Activated CD8-positive, alpha-beta T cell treated with anti-CD3 and anti-CD28 coated beads for 36 hours (primary cell): ENCODE measurements at regions not wholly inside any gene's neighbourhood (a gene's known extent, or its start where the extent isn't known, plus 50 kb on each side); places are given as distances from the start of the nearest gene placed in this dataset.

Experiments used
- ATAC-seq: fragments of 200-7000 bp; cut with Tn5 transposase; one replicate; pipeline ENCODE4 v1.10.0; 2021; ENCODE audit warnings: mild to moderate bottlenecking, moderate library complexity
- CTCF ChIA-PET: fragments of 350-600 bp; sonication (Branson Sonifier 250); formaldehyde crosslinking; loops from one replicate; lab custom pipeline; 2021; ENCODE audit warnings: antibody characterized with exemption; lab: Charles Lee
- POLR2A ChIA-PET: fragments of 350-600 bp; sonication (Branson Sonifier 250); formaldehyde crosslinking; loops from one replicate; lab custom pipeline; 2021; ENCODE audit warnings: antibody characterized with exemption; lab: Charles Lee
- DNase-seq: peaks from one replicate; pipeline ENCODE4 v3.0.0-alpha.2; 2020
- H3K27ac Mint-ChIP-seq: one replicate; pipeline ENCODE4 v1.8.0; 2021; ENCODE audit warnings: mild to moderate bottlenecking, mixed read lengths
- H3K27me3 Mint-ChIP-seq: one replicate; pipeline ENCODE4 v1.8.0; 2021; ENCODE audit warnings: mixed read lengths
- H3K36me3 Mint-ChIP-seq: one replicate; pipeline ENCODE4 v1.8.0; 2021; ENCODE audit warnings: low read depth, mixed read lengths
- H3K4me1 Mint-ChIP-seq: one replicate; pipeline ENCODE4 v1.8.0; 2021; ENCODE audit warnings: low read depth, mixed read lengths
- H3K4me3 Mint-ChIP-seq: one replicate; pipeline ENCODE4 v1.8.0; 2021; ENCODE audit warnings: mild to moderate bottlenecking, moderate library complexity, mixed read lengths
- H3K9me3 Mint-ChIP-seq: one replicate; pipeline ENCODE4 v1.8.0; 2021; ENCODE audit warnings: mixed read lengths
- intact Hi-C: fragments of 100-400 bp; cut with micrococcal nuclease; formaldehyde crosslinking; loops from one replicate; pipeline ENCODE4 v1.10.0; 2022
- TF ChIP-seq, protein P1 (sequence below): fragments of 200-600 bp; IDR thresholded peaks from one replicate; pipeline ENCODE4 v1.8.0; 2022; ENCODE audit warnings: antibody characterized with exemption, mild to moderate bottlenecking

DNA sequence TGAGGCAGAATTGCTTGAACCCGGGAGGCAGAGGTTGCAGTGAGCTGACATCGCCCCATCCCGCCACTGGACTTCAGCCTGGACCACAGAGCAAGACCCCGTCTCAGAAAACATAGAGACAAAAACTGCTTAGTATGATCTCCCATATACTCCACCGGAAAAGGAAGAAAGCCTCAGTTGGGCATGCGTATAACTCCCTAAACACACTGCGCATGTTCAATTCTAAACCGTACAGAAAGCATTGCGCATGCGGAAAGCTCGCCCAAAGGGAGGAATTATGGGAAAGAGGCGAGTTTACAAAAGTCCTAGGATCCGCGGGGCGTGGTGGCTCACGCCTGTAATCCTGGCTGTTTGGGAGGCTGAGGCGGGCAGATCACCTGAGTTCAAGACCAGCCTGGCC, 312.7 kb upstream of the ERCC4 start:
- Mint-ChIP-seq H3K4me3 (no peak overlapping the region), H3K4me1 (no peaks in the 10 kb centered on the region), H3K36me3 (no peaks in the 10 kb centered on the region), H3K9me3 (peaks cover 1% of the 10 kb centered on the region), H3K27me3 (no peaks in the 10 kb centered on the region), H3K27ac (no peak overlapping the region)
- ATAC-seq, result no peak
- ChIA-PET POLR2A (no interaction called here), CTCF (no interaction called here)
- no peak for DNase-seq
- TF ChIP-seq, protein P1, sequence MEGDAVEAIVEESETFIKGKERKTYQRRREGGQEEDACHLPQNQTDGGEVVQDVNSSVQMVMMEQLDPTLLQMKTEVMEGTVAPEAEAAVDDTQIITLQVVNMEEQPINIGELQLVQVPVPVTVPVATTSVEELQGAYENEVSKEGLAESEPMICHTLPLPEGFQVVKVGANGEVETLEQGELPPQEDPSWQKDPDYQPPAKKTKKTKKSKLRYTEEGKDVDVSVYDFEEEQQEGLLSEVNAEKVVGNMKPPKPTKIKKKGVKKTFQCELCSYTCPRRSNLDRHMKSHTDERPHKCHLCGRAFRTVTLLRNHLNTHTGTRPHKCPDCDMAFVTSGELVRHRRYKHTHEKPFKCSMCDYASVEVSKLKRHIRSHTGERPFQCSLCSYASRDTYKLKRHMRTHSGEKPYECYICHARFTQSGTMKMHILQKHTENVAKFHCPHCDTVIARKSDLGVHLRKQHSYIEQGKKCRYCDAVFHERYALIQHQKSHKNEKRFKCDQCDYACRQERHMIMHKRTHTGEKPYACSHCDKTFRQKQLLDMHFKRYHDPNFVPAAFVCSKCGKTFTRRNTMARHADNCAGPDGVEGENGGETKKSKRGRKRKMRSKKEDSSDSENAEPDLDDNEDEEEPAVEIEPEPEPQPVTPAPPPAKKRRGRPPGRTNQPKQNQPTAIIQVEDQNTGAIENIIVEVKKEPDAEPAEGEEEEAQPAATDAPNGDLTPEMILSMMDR, result no peak
- intact Hi-C loops, result no loop called here

- intact Hi-C loops, result no loop called here
- Mint-ChIP-seq H3K4me3 (no peak overlapping the region), H3K4me1 (no peaks in the 10 kb centered on the region), H3K36me3 (no peaks in the 10 kb centered on the region), H3K27ac (no peak overlapping the region), H3K9me3 (peaks cover 3% of the 10 kb centered on the region), H3K27me3 (no peaks in the 10 kb centered on the region)
- TF ChIP-seq, protein P1, result no peak
- CTCF ChIA-PET, result no interaction called here
- ATAC-seq, result no peak
- no peak for DNase-seq
- POLR2A ChIA-PET, result no interaction called here
Measured at GRCh38 chr16:13611596-13611995, 308.4 kb upstream of the ERCC4 start.

DNA sequence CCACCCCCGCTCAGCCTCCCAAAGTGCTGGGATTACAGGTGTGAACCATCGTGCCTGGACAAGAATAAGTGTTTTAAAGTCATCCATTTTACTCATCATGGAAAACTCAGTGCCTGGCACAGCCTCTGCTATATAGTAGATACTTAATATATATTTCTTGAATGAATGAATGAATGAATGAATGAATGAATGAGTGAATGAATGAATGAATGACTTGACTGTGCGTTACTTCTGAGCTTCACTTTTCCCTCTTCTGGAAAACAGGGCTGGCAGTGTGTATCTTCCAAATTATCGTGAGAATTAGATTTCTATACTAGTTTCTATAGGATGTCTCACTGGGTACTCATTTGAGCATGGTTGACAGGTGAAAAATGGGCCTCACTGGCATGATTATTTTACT, 307.3 kb upstream of the ERCC4 start:
- Mint-ChIP-seq H3K4me3 (no peak overlapping the region), H3K9me3 (peaks cover 3% of the 10 kb centered on the region), H3K4me1 (no peaks in the 10 kb centered on the region), H3K27ac (no peak overlapping the region), H3K27me3 (no peaks in the 10 kb centered on the region), H3K36me3 (no peaks in the 10 kb centered on the region)
- TF ChIP-seq, protein P1, result no peak
- POLR2A ChIA-PET, result no interaction called here
- DNase-seq (no peak), ATAC-seq (no peak)
- intact Hi-C loops, result no loop called here
- CTCF ChIA-PET, result no interaction called here

- peaks cover 3% of the 10 kb centered on the region for H3K9me3 Mint-ChIP-seq
- H3K36me3 Mint-ChIP-seq, result no peaks in the 10 kb centered on the region
- ChIA-PET CTCF (no interaction called here), POLR2A (no interaction called here)
- DNase-seq (no peak), ATAC-seq (no peak)
- H3K4me3 Mint-ChIP-seq, result no peak overlapping the region
- no peaks in the 10 kb centered on the region for H3K27me3 Mint-ChIP-seq
- TF ChIP-seq, protein P1, result no peak
- H3K27ac Mint-ChIP-seq, result no peak overlapping the region
- no peaks in the 10 kb centered on the region for H3K4me1 Mint-ChIP-seq
- intact Hi-C loops, result no loop called here
Measured at GRCh38 chr16:13613165-13613564, 306.8 kb upstream of the ERCC4 start.

DNA sequence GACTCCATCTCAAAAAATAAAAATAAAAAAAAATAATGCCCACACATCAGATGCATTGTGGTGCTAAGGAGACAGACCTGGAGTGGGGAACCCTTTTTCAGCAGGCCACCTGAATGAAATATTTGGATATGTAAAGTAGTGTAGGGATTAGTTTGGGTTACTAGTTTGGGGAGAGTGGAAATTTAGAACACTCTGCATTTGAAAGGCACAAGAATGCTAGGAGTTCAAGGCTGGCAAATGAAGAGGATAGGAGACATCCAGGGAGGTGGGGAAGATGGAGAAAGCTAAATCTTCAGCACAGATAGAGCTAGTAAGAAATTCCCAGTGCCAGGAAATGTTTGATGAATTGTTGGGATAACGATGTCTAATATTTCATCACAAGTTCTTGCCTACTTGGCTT, 298.3 kb upstream of the ERCC4 start:
- H3K9me3 Mint-ChIP-seq, result no peaks in the 10 kb centered on the region
- no peaks in the 10 kb centered on the region for H3K4me1 Mint-ChIP-seq
- ATAC-seq, result no peak
- CTCF ChIA-PET, result no interaction called here
- DNase-seq, result no peak
- POLR2A ChIA-PET, result no interaction called here
- H3K27me3 Mint-ChIP-seq, result no peaks in the 10 kb centered on the region
- no peaks in the 10 kb centered on the region for H3K36me3 Mint-ChIP-seq
- intact Hi-C loops, result no loop called here
- H3K4me3 Mint-ChIP-seq, result no peak overlapping the region
- TF ChIP-seq, protein P1, result no peak
- H3K27ac Mint-ChIP-seq, result no peak overlapping the region
